Sigmoid colon (tissue), 4 donors: ENCODE measurements at regions not wholly inside any gene's neighbourhood (a gene's known extent, or its start where the extent isn't known, plus 50 kb on each side); places are given as distances from the start of the nearest gene placed in this dataset.

Source experiments
- CTCF ChIP-seq, 4 experiments: fragments of 450-650 bp in 3 of 4; fragments of 200-600 bp in 1 of 4; IDR thresholded peaks; one replicate each; pipeline ENCODE4 v1.5.1; 2016 to 2019; ENCODE audit warnings: antibody characterized with exemption in 4 of 4, mild to moderate bottlenecking in 3 of 4, moderate library complexity in 2 of 4
- POLR2AphosphoS5 ChIP-seq, 4 donors: sonication (generic); formaldehyde crosslinking; IDR thresholded peaks; one replicate each; pipeline ENCODE4 v1.6.1; 2017; ENCODE audit warnings: antibody characterized with exemption in 4 of 4

- TF ChIP-seq CTCF (IDR thresholded peaks at IDR 0.05) (no peak), POLR2AphosphoS5 (IDR thresholded peaks at IDR 0.05) (no peak)
These were observed 124.3 kb downstream of the KLF6 start for GRCh38 chr10:3660753-3661152.
